H1 (cell line): ENCODE measurements at regions not wholly inside any gene's neighbourhood (a gene's known extent, or its start where the extent isn't known, plus 50 kb on each side); places are given as distances from the start of the nearest gene placed in this dataset.

Source experiments
- CTCF ChIA-PET: fragments of 300-600 bp; sonication (Branson Sonifier 250); formaldehyde crosslinking; loops from one replicate; lab custom pipeline; 2021; ENCODE audit not compliant: partially characterized antibody; lab: Charles Lee
- POLR2A ChIA-PET: fragments of 300-600 bp; sonication (Branson Sonifier 250); formaldehyde crosslinking; loops from one replicate; lab custom pipeline; 2021; ENCODE audit warnings: inconsistent platforms; ENCODE audit not compliant: partially characterized antibody; lab: Charles Lee
- DNase-seq, 2 experiments: peaks; one replicate each; pipeline versions ENCODE4 v3.0.0 to v3.0.0-alpha.2; 2010 to 2022; ENCODE audit warnings: low spot score in 2 of 2, low read depth in 1 of 2, mixed read lengths in 1 of 2
- FAIRE-seq: peaks from 2 replicates; lab custom pipeline; 2011; peaks lifted over from hg19 to GRCh38; lab: Jason Lieb, UNC
- H2AFZ ChIP-seq: 2 replicates; pipeline ENCODE4 v1.8.1; 2012; ENCODE audit warnings: low read length, inconsistent platforms
- H2AK5ac ChIP-seq: 2 replicates; pipeline ENCODE4 v1.6.1; 2013; ENCODE audit warnings: low read depth, low read length
- H2BK120ac ChIP-seq: replicated peaks from 2 replicates; pipeline ENCODE3; 2013; ENCODE audit warnings: low read depth, low read length, inconsistent platforms
- H2BK12ac ChIP-seq: 2 replicates; pipeline ENCODE4 v1.6.1; 2013; ENCODE audit warnings: low read depth, low read length
- H2BK15ac ChIP-seq: 2 replicates; pipeline ENCODE4 v1.6.1; 2013; ENCODE audit warnings: low read length
- H2BK20ac ChIP-seq: 2 replicates; pipeline ENCODE4 v1.6.1; 2013; ENCODE audit warnings: low read length
- H2BK5ac ChIP-seq: 2 replicates; pipeline ENCODE4 v1.6.1; 2013; ENCODE audit warnings: low read depth, low read length
- H3K14ac ChIP-seq: 2 replicates; pipeline ENCODE4 v1.6.1; 2013; ENCODE audit warnings: inconsistent platforms; ENCODE audit not compliant: insufficient read length
- H3K18ac ChIP-seq: 2 replicates; pipeline ENCODE4 v1.6.1; 2013; ENCODE audit warnings: low read length; ENCODE audit errors: extremely low read depth
- H3K23ac ChIP-seq: 2 replicates; pipeline ENCODE4 v1.6.1; 2013; ENCODE audit warnings: inconsistent platforms; ENCODE audit not compliant: insufficient read length
- H3K23me2 ChIP-seq: 2 replicates; pipeline ENCODE4 v1.6.1; 2013; ENCODE audit warnings: low read depth, low read length
- H3K27ac ChIP-seq: 2 replicates; pipeline ENCODE4 v1.6.1; 2011; ENCODE audit warnings: low read depth, low read length, inconsistent platforms
- H3K27me3 ChIP-seq, 4 experiments: replicated peaks in 1 of 4; 1 replicate in 1 of 4; 2 replicates in 3 of 4; pipeline versions ENCODE4 v1.6.1 to v1.8.1; 2011 to 2013; ENCODE audit warnings: low read length in 3 of 4, mild to moderate bottlenecking in 3 of 4, inconsistent platforms in 2 of 4, mixed read lengths in 2 of 4, moderate library complexity in 1 of 4; ENCODE audit not compliant: control insufficient read depth in 3 of 4, insufficient read depth in 3 of 4; ENCODE audit errors: extremely low read depth in 1 of 4
- H3K36me3 ChIP-seq, 4 experiments: 2 replicates each; pipeline versions ENCODE4 v1.6.1 to v1.8.1; 2011 to 2013; ENCODE audit warnings: mild to moderate bottlenecking in 4 of 4, low read length in 3 of 4, moderate library complexity in 2 of 4, control low read depth in 1 of 4, inconsistent platforms in 1 of 4; ENCODE audit not compliant: insufficient read depth in 4 of 4, control insufficient read depth in 2 of 4
- H3K4ac ChIP-seq: replicated peaks from 2 replicates; pipeline ENCODE3; 2013; ENCODE audit warnings: low read length, low read depth, mixed read lengths, inconsistent platforms; ENCODE audit not compliant: insufficient read length
- H3K4me1 ChIP-seq, 4 experiments: replicated peaks in 1 of 4; 1 replicate in 1 of 4; 2 replicates in 3 of 4; pipeline versions ENCODE4 v1.6.1 to v1.8.1; 2011 to 2013; ENCODE audit warnings: low read length in 3 of 4, inconsistent platforms in 2 of 4, mixed read lengths in 1 of 4; ENCODE audit not compliant: insufficient read depth in 4 of 4, control insufficient read depth in 3 of 4
- H3K4me2 ChIP-seq, 2 experiments: 2 replicates each; pipeline versions ENCODE4 v1.6.1 to v1.8.1; 2011 to 2013; ENCODE audit warnings: low read depth in 2 of 2, low read length in 2 of 2, control low read depth in 1 of 2, inconsistent platforms in 1 of 2, mild to moderate bottlenecking in 1 of 2; ENCODE audit not compliant: insufficient read depth in 1 of 2
- H3K4me3 ChIP-seq, 4 experiments: fragments of 200-600, 300-600 bp in 1 of 4; sonication (generic), shearing (Covaris generic), sonication (Bioruptor Twin) in 1 of 4; 2 replicates each; pipeline versions ENCODE4 v1.5.1 to v1.8.1; 2011 to 2016; ENCODE audit warnings: low read length in 4 of 4, low read depth in 3 of 4, control low read depth in 2 of 4, inconsistent platforms in 2 of 4, mild to moderate bottlenecking in 2 of 4, mixed read lengths in 1 of 4, moderate library complexity in 1 of 4; ENCODE audit not compliant: insufficient read depth in 2 of 4; ENCODE audit errors: extremely low read depth in 1 of 4
- H3K56ac ChIP-seq: replicated peaks from 2 replicates; pipeline ENCODE3; 2013; ENCODE audit warnings: low read depth, mild to moderate bottlenecking, mixed read lengths, low read length, inconsistent platforms; ENCODE audit not compliant: insufficient read length
- H3K79me1 ChIP-seq: 2 replicates; pipeline ENCODE4 v1.6.1; 2013; ENCODE audit warnings: low read depth, low read length, control low read depth
- H3K79me2 ChIP-seq, 2 experiments: 2 replicates each; pipeline versions ENCODE4 v1.6.1 to v1.8.1; 2012 to 2013; ENCODE audit warnings: low read length in 2 of 2, mild to moderate bottlenecking in 2 of 2, inconsistent platforms in 1 of 2; ENCODE audit not compliant: insufficient read depth in 2 of 2, control insufficient read depth in 1 of 2
- H3K9ac ChIP-seq, 4 experiments: replicated peaks in 1 of 4; 1 replicate in 1 of 4; 2 replicates in 3 of 4; pipeline versions ENCODE4 v1.6.1 to v1.8.1; 2011 to 2013; ENCODE audit warnings: low read depth in 3 of 4, low read length in 3 of 4, control low read depth in 2 of 4, mild to moderate bottlenecking in 2 of 4, moderate library complexity in 2 of 4, inconsistent platforms in 1 of 4; ENCODE audit errors: extremely low read depth in 1 of 4
- H3K9me3 ChIP-seq, 2 experiments: 2 replicates each; pipeline versions ENCODE4 v1.6.1 to v1.8.1; 2012 to 2013; ENCODE audit warnings: mild to moderate bottlenecking in 2 of 2, moderate library complexity in 2 of 2, control low read depth in 1 of 2, inconsistent platforms in 1 of 2, low read depth in 1 of 2, low read length in 1 of 2, mixed read lengths in 1 of 2; ENCODE audit not compliant: insufficient read depth in 2 of 2
- H4K20me1 ChIP-seq, 2 experiments: replicated peaks in 1 of 2; 2 replicates each; pipeline versions ENCODE3 to v1.8.1; 2011 to 2013; ENCODE audit warnings: inconsistent platforms in 2 of 2, low read length in 2 of 2, mild to moderate bottlenecking in 1 of 2; ENCODE audit not compliant: insufficient read depth in 2 of 2, control insufficient read depth in 1 of 2
- H4K5ac ChIP-seq: 2 replicates; pipeline ENCODE4 v1.6.1; 2013; ENCODE audit warnings: low read length, low read depth, mixed read lengths, inconsistent platforms; ENCODE audit not compliant: insufficient read length
- H4K8ac ChIP-seq: 2 replicates; pipeline ENCODE4 v1.8.0; 2013; ENCODE audit warnings: mild to moderate bottlenecking, moderate library complexity, low read length, inconsistent platforms; ENCODE audit not compliant: insufficient read depth; ENCODE audit errors: extremely low read depth
- H4K91ac ChIP-seq: replicated peaks from 2 replicates; pipeline ENCODE3; 2013; ENCODE audit warnings: low read length, mixed read lengths, inconsistent platforms; ENCODE audit not compliant: insufficient read length
- EZH2 ChIP-seq: fragments of 200-600 bp; sonication (generic); IDR thresholded peaks from 2 replicates; pipeline ENCODE4 v1.7.1; 2012; ENCODE audit warnings: low read depth, mild to moderate bottlenecking, moderate library complexity, low read length, inconsistent platforms; ENCODE audit not compliant: severe bottlenecking
- SIRT6 ChIP-seq: IDR thresholded peaks from one replicate; pipeline ENCODE4 v1.7.1; 2012; ENCODE audit warnings: low read length, inconsistent platforms
- TBP ChIP-seq: IDR thresholded peaks from 2 replicates; pipeline ENCODE4 v1.6.1; 2011; ENCODE audit warnings: low read depth, low read length, improper control_type of control experiment
- WGBS, 2 experiments: shearing (Covaris generic) in 1 of 2; methylation state at CpG; one replicate each; pipeline versions ENCODE4 v1.1.6 to v1.1.7; 2013 to 2015; ENCODE audit warnings: low lambda C conversion rate in 2 of 2, mixed read lengths in 2 of 2, inconsistent platforms in 1 of 2, low coverage in 1 of 2, missing lambda C conversion rate in 1 of 2; ENCODE audit not compliant: insufficient replicate concordance in 2 of 2, insufficient coverage in 1 of 2, insufficient read length in 1 of 2; ENCODE audit errors: extremely low coverage in 1 of 2, missing lambda C conversion rate in 1 of 2; 5-methylcytosine and 5-hydroxymethylcytosine counted together

DNA sequence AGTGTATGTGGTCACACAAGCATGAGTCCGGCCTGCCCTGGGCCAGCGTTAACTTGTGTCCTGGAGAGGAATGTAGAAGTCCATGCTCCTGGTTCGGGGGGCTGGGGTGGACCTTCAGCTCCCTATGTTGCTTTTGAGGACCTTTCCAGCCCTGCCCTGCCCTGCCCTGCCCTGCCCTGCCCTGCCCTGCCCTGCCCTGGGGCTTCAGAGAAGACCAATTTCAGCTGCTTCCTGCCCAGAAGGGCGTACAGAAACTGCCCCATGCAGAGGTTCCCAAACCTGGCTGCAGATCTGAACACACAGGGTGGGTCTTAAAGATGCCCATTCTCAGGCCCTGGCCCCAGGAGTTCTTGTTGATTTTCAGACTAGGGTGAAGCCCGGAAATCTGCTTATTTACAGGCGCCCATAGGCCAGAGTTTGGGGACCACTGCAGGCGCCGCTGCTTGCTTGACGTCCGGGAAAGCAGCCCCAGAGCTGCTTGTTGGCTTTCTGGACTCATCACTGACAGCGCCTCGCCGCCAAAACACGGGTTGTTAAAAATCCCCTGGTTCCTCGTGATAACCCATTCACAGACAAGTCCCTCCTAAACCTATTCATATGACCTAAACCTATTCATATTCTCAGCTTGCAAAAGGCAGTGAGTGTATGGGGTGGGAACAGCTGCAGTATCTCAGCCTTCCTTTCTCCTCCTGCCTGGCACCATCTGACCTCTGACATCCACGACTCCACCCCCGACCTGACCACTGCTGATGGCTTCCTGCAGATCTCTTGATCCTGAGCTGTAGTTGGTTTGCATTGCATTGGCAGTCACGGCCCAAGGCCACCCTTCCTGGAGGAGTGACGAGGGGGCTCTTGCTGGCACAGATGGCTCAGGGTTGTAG is 198.3 kb downstream of the GLI2 start:
- Histone ChIP-seq H3K4ac (no peak overlapping the region), H3K9ac (no peak overlapping the region), H4K8ac (no peak overlapping the region), H3K36me3 (peaks cover 0 to 3% (median 1%) of the 10 kb centered on the region in 4 experiments; a peak in 2 of 8 replicates), H2BK5ac (no peak overlapping the region), H3K14ac (no peak overlapping the region), H4K5ac (no peak overlapping the region), H2BK20ac (no peak overlapping the region), H4K20me1 (peaks cover 17 to 32% of the 10 kb centered on the region in 2 experiments), H3K4me2 (no peak overlapping the region), H3K27ac (no peak overlapping the region), H2AFZ (no peak overlapping the region), H2BK120ac (no peak overlapping the region), H3K4me3 (no peak overlapping the region), H3K27me3 (no peaks in the 10 kb centered on the region), H3K23me2 (no peaks in the 10 kb centered on the region), H3K23ac (no peak overlapping the region), H3K4me1 (peaks cover 0 to 5% (median 2%) of the 10 kb centered on the region in 4 experiments; a peak in 3 of 7 replicates), H3K79me1 (peaks cover 8% of the 10 kb centered on the region), H4K91ac (no peak overlapping the region), H2BK15ac (no peak overlapping the region)
- 95% methylated on average over 16 of the region's 19 CpGs; no CpG with 5 or more reads in 1 of the 2 experiments for WGBS, 2 experiments
- DNase-seq: no peak
- POLR2A ChIA-PET: interaction anchor here (0.9 kb wide), 1 partner anchor 9 kb away, joined by 3 read pairs; no protein-coding TSS in a partner anchor
- TF ChIP-seq TBP (no peak), EZH2 (no peak), SIRT6 (no peak)
- TF ChIP-seq, all 59 proteins: peak for 0
- Histone ChIP-seq H3K18ac (no peak overlapping the region), H3K9me3 (peaks cover 0 to 5% of the 10 kb centered on the region in 2 experiments; a peak in 2 of 4 replicates), H2AK5ac (no peak overlapping the region), H3K56ac (no peak overlapping the region), H2BK12ac (no peak overlapping the region), H3K79me2 (peaks cover 0 to 13% of the 10 kb centered on the region in 2 experiments; a peak in 1 of 4 replicates)
- no peak for FAIRE-seq
- CTCF ChIA-PET: interaction anchor here (0.8 to 6.1 kb wide), 11 partner anchors 10 to 248 kb away, joined by 3 to 29 read pairs (median 4); no protein-coding TSS in a partner anchor
